AG09309 (cell line): ENCODE measurements at regions not wholly inside any gene's neighbourhood (a gene's known extent, or its start where the extent isn't known, plus 50 kb on each side); places are given as distances from the start of the nearest gene placed in this dataset.

Experiments
- DNase-seq: peaks from one replicate; pipeline ENCODE4 v3.0.0-alpha.2; 2010; ENCODE audit warnings: low read depth
- H3K4me3 ChIP-seq: 2 replicates; pipeline ENCODE4 v1.5.1; 2011; ENCODE audit warnings: mild to moderate bottlenecking, low read depth, low read length, moderate library complexity; ENCODE audit not compliant: control insufficient read depth
- CTCF ChIP-seq: IDR thresholded peaks from 2 replicates; pipeline ENCODE4 v1.5.1; 2011; ENCODE audit warnings: mild to moderate bottlenecking, low read depth, low read length, inconsistent platforms; ENCODE audit not compliant: insufficient read depth, control insufficient read depth; ENCODE audit errors: missing control alignments

- no peak overlapping the region for H3K4me3 ChIP-seq
- no peak for DNase-seq
- no peak for TF ChIP-seq CTCF
Observed at GRCh38 chr1:57696043-57696442, 272.2 kb upstream of the DAB1 start.

GRCh38 chr1:57686306-57686705 lies 262.4 kb upstream of the DAB1 start:
- H3K4me3 ChIP-seq, result no peak overlapping the region
- no peak for TF ChIP-seq CTCF
- no peak for DNase-seq

- DNase-seq, result no peak
- no peak for TF ChIP-seq CTCF
- H3K4me3 ChIP-seq, result no peak overlapping the region
Observed at GRCh38 chr1:57683037-57683942, 259.4 kb upstream of the DAB1 start.

- no peak for DNase-seq
- TF ChIP-seq CTCF, result no peak
- no peak overlapping the region for H3K4me3 ChIP-seq
Observed at GRCh38 chr1:57678138-57678537, 254.3 kb upstream of the DAB1 start.

- DNase-seq, result no peak
- no peak overlapping the region for H3K4me3 ChIP-seq
- TF ChIP-seq CTCF, result no peak
Observed at GRCh38 chr1:57675776-57676175, 251.9 kb upstream of the DAB1 start.

GRCh38 chr1:57674801-57675200 lies 250.9 kb upstream of the DAB1 start:
- no peak overlapping the region for H3K4me3 ChIP-seq
- no peak for TF ChIP-seq CTCF
- DNase-seq, result no peak
